OCI-M2 (cell line): ENCODE measurements at regions not wholly inside any gene's neighbourhood (a gene's known extent, or its start where the extent isn't known, plus 50 kb on each side); places are given as distances from the start of the nearest gene placed in this dataset.
"Not testable (repeated sequence)": the region's sequence is repeated elsewhere in the genome, so short reads cannot be mapped to it uniquely, and the experiment has no call there.

Experiments used
- DNase-seq: peaks from one replicate; lab custom pipeline; 2025; ENCODE audit not compliant: unreplicated experiment; lab: John Stamatoyannopoulos, UW

DNA sequence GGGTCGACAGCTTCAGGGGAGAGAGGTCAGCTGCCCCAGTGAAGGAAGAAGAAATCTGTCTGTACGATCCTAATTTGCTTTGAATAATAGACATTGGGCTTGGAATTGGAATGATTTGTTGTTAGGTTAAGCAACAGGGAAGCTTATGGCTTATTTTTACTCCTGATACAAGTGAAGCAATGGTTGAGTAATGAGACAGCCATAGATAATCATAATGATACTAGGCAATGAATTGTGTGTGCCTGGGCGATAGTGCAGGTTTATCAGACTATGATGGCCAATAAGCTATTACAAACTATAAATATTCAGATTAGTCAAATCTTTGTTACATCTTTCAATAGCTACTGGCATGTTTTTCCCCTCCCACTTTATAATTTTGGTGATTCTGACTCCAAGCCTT is 140.9 kb upstream of the CDIN1 start:
- no peak for DNase-seq

DNA sequence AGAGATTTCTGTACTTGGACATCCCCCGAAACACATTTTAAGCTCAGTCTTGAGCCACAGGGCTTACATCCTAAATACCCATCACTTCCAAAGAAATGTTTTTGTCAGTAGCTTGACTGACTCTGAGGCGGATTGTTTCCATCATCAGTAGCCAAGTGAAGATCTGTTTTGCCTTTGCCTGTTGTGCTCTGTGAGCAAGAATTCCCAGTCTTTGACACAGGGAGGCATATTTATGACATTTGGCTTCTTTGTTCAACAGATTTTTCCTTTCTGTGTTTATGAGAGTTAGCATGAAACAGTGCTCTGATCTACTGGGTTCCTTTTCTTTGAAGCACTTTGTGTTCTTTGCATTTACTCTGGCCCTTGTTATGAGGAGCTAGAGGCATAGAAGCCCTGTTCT is 132.1 kb upstream of the CDIN1 start:
- no peak for DNase-seq

DNA sequence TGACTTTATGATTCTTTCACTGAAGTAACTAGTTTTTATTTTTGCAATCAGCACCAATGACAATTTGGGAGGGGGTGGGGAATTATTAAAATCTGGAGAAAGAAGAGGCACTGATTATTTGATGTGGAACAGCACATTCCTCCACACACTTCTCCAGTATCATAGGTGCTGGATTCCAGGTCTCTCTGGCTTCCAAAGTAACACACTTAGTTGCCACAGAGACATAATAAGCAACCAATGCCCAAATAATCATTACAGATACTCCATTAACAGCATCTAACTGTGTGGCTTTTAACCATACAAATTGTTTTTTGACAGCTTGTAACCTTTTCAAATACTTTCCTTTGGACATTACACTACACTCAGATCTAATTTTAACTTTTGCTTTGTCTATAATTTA is 131.0 kb upstream of the CDIN1 start:
- no peak for DNase-seq

DNA sequence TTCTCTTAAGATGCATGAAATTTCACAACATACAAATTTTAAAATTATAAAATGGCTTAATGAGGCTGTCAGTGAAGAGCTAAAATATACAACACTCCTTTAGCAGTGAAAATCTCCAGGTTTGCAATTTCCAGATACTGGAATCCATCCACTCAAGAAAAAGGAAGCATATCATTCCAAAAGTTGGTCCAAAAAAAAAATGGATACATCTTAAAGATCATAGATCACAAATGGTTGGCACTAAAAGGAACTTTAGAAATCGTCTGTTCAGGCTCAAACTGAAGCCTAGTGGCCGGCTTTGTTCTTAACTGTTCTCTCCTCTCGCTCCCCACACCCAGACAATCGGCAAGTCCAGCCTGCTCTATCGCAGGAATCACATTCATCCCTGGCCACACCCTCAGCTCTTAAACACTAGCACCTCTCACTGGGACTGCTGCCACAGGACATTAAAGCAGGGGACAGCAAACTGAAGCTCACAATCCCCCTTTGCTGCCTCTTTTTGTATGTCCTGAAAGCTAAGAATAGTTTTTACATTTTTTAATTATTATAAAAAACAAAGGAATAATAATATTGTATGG is 130.3 kb upstream of the CDIN1 start:
- peak; percentile 16 for DNase-seq

DNA sequence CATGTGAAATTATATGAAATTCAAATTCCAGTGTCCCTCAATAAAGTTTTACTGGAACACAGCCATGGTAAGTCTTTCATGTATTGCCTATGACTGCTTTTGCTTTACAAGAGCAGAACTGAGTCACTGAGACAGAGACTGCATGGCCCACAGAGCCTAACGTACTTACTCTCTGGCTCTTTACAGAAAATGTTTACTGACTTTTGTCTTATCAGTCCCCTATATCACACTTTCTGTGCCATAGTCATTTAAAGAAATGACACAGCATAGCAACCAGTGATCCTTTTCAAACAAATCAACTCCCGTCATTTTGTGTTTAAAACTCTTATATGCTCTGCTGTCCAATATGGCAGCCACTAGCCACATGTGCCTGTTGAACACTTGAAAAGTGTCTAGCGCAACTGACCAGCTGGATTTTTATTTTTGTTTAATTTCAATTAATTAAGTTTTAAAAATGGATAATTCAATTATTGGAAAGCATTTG is 129.7 kb upstream of the CDIN1 start:
- no peak for DNase-seq

DNA sequence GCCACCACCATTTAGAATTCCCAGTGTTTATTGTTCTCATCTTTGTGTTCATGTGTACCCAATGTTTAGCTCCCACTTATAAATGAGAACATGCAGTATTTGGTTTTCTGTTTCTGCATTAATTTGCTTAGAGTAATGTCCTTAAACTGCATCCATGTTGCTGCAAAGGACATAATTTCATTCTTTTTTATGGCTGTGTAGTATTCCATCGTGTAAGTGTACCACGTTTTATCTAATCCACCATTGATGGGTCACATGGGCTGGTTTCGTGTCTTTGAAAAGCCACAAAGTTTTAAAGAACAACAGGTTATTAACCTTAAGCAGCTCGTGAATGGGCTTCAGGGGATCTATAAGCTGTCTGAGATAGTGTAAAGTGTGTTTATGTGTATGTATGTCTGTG is 125.2 kb upstream of the CDIN1 start:
- DNase-seq, result not testable (repeated sequence)

DNA sequence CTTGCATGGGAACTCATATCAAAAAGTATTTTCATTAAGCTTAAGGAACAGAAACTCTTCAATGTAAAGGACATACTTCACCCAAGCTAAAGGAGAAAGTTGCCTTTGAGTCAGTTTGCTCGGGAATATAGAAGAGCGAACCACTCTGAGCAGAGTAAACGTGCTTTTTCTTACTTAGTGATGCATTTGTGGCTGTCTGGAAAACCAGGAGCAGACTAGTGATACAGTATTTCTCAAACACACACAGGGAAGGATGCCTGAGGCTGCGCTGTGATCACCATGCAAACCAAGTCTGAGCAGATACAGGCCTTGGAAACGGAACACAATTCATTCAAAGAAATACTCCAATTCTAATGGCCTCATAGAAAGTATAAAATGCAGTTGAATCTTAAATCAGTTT is 121.0 kb upstream of the CDIN1 start:
- no peak for DNase-seq

DNA sequence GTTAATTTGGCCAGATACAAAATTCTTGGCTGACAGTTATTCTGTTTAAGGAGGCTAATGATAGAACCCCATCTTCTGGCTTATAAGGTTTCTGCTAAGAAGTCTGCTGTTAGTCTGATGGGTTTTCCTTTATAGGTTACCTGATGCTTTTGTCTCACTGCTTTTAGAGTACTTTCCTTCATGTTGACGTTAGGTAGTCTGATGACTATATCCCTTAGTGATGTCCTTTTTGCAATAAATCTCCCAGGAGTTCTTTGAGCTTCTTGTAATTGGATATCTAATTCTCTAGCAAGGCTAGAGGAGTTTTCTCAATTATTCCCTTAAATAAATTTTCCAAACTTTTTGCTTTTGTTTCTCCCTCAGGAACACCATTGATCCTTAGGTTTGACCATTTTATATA is 114.1 kb upstream of the CDIN1 start:
- no peak for DNase-seq

DNA sequence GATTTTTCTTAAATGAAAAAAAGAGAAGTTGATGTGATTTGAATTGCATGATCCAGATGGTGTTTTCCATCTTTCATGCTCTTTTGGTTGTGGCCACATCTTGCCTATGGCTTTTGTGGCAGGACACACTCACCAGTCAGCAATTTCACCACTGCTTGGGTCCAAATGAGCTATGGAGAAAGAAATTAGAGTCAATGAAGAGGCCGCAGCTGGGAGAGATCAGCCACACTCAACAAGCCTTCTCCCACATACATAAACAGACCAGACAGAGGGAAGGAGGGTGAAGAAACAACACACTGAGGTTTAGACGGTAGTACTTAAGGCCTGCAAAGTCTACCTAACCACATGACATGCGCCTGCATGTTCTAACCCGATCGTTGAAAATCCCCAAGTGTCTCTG is 110.7 kb upstream of the CDIN1 start:
- no peak for DNase-seq

DNA sequence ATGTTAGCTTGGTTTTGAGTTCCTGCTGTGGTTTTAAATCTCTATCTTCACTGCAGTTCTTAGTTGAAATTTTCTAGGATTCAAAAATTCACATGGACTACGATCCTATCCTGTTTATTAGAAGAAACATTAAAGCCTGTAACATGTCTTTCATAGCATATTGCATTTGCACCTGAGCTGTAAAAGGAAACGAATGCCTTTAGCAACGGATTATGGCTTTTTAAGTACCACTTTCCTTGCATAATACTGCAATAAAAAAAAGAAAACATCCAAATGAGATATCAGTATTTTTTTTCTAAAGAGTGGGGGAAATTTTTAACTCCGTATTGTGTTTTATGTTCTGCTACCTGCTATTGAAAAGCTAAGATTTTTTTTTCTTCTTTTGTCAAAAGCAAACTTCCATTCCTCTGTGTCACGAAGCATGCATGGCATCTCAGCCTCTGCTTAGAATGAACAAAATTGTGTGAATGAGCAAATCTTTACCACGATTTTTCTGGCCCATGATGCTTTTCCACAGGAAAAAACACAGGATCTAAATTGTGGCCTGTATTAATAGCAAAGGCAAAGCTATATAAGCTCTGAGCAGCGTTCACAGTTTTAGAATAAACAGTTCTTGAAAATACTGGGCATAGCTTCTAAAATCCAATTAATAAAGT is 110.0 kb upstream of the CDIN1 start:
- DNase-seq, result no peak

DNA sequence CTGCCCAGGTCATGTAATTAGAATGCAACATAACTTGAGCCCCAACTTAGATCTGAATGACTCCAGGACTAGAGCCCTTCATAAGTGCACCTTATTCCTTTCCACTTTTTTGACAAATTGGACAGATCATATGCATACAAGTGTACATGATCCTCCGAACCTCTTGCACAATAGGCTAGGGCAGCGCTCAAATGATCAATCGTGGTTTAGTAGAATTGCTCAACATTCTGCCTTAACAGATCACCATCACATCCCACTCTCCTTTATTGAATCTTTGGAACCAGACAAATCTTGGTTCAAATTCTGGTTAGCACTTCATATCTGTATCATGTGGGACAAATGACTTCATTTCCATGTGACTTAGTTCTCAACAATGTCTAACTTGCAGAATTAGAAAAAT is 106.8 kb upstream of the CDIN1 start:
- no peak for DNase-seq

DNA sequence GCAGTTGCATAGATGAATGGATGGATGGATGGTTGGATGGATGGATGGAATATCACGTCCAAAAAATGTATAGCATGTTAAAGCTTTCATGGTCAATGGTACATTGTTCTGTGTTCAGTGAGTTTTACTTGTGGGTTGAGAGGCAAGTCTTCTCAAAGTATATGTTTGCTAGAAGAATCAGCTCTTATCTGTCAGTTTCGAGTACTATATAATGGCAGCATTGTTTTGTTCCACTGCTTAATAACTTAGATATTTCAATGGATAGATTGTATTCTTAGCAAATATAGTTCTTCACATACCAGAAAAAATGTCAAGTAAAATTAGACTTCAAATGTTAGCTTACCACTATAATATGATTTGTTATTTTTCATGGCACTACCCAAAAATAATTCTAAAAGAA is 100.9 kb upstream of the CDIN1 start:
- DNase-seq, result no peak

DNA sequence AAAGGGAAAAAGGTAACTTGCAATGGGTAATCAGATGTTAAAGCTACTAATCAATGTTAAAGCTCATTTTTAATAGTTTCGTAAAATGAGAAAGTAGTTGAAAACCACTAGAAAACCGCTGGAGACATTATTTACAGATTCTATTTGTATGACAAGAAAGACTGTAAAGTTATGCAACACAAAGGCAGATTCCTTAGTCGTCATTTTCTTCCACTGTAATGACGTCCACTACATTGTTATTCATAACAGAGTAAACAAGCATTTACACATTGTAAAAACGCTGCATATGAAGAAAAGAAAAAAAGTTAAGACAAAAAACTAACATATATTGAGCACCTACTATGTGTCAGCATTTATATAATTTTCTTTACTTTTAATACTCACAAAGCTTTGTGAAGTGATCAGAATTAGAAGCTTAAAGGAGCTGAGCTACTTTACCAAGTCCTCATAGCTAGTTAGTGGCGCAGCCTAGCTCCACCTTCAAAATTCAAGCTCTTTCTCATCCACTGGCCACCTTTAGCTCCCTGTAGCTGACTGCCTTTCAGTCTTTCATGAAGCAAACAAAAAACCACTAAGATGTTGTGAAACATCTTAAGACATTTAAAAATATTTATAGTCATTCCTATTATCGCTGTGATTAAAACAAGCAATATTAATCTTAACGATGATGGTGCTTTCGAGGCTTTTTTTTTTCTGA is 100.1 kb upstream of the CDIN1 start:
- DNase-seq, result no peak

DNA sequence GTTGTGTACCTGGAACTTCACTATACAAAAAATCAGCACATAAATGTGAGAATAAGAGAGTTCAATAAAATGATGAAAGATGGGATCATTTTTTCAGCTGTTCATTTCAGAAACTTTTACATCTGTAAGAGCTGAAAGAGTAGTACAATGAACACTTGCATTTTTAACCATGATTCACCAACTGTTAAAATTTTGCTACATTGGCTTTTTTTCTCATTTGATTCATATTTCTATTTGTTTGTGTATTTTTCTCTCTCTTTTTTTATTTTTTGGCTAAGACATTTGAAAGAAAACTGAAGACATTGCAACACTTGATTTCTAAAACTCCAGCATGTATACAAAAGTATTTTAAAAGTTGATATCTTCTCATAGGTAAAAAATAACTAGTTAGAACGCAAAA is 98.3 kb upstream of the CDIN1 start:
- no peak for DNase-seq

DNA sequence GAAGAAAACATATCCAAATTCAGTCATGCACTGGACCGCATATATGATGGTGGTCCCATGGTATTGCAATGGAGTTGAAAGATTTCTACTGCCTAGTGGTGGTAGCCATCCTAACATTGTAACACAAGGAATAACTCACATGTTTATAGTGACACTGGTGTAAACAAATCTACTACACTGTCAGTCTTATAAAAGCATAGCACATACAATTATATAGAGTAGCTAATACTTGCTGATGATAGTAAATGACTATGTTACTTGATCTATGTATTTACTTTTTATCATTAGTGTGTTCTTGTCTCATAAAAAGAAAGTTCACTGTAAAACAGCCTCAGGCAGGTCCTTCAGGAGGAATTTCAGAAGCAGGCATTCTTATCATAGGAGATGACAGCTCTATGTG is 96.0 kb upstream of the CDIN1 start:
- DNase-seq, result no peak

DNA sequence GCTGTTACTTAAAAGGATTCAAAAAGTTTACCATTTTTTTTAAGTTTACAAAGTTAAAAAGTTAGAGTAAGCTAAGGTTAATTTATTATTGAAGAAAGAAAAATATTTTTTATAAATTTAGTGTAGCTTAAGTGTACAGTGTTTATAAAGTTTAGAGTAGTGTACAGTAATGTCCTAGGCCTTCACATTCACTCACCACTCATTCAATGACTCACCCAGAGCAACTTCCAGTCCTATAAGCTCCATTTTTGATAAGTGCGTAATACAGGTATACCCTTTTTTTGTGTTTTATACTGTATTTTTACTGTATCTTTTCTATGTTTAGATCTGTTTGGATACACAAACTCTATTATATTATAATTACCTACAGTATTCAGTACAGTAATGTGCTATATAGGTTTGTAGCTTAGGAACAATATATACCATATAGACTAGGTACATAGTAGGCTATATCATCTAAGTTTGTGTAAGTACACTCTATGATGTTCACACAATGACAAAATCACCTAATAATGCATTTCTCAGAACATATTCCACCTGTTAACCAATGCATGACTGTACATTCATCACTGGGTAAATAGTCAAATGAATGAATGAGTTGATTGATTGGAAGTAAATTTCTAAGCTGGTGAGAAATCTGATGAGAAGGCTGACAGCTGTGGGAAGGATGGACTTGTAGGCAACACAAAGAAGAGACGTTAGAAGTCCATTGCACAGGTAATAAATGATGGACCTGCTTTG is 95.2 kb upstream of the CDIN1 start:
- DNase-seq, result no peak

DNA sequence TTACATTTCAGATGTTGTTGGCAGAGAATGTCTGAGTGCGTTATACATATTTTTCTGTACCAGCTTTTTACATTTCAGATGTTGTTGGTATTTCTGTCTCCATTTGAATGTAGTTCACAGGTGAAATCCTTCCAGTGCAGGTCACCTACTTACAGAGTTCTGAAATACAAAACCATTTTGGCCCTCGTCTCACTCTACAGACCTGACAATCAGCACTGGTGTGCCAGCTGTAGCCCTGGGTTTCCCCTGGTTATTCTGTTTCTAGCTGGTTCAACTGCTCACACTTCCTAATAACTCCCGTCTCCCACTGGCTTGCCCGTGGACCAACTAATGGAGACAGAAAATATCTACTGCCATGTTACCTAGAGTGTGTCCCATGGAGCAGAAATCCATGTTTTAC is 87.5 kb upstream of the CDIN1 start:
- no peak for DNase-seq

DNA sequence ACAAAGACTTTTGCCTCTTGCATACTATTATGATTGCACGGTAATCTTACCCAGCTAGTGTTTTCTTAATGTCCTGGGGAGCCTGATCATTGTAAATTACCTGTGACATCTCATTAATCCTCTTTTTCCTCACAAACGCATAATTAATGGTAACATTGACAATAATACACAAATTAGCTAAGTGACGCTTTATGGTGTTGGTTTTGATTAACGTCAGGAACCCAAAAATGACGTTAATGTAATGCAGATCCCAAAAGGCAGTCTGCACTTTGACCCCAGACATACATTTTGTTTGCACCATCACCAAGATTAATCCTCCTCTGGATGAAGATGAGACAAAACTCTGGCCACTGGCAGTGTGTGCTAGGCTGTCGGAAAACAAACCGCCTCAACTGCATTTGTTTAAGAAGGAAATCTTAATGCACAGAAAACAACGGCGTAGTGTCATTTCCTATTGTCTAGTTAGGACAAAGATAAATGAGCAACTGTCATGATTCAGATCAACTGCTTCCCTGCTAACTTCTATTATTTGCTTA is 83.9 kb upstream of the CDIN1 start:
- DNase-seq, result no peak

DNA sequence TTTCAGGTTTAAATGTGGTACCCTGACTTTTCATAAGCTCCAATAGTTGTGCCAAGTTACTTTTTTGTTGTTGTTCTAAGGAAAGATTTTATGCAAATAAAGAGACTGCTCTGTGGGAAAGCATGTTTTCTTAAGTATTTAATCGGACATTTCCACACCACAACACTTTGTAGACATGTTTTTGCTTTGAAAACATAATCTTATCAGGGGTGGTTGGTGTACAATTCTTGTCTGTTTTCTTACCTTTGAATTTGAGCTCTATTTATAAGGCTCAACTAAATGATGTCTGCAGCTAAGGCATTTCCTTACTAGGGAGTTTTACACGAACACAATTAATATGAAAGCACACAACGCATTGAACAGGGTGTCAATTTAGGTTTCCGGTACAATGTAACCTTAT is 81.5 kb upstream of the CDIN1 start:
- no peak for DNase-seq

DNA sequence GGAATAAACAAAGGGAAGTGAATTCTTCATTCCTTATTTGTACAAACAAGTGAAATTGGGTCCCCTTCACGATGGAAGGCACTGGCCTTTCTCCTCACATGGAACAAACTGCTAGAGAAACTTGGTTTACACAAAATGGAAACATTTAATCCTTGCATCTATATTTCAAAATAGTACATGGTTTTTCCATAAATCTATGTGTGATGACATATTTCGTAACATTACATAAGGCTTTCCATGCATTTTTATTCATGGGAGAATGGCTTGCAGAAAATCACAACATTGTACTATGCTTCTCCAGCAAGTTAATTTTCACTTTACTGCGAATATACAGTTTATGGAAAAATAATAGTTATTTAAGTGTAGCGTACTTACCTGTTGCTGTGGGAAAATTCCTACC is 81.0 kb upstream of the CDIN1 start:
- no peak for DNase-seq

DNA sequence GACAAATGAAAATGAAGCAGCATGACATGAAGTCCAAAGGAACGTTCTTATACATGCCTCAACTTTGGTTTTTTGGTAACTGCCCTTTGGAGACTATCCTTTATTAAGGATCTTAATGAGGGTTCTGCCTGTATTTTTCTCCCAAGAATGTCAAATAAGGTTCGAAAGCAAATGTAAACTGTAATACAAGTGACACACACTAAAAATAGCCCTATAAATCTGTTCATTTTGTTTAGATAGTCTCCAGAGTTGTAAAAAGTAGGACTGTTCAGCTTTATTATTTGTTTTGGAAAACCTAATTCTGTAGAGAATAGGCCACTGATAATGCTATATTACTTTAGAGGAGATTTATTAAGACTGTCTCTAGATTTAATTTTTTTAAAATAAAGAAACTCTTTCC is 80.5 kb upstream of the CDIN1 start:
- no peak for DNase-seq
